GM21390 (cell line): ENCODE measurements at regions not wholly inside any gene's neighbourhood (a gene's known extent, or its start where the extent isn't known, plus 50 kb on each side); places are given as distances from the start of the nearest gene placed in this dataset.
"Not testable (repeated sequence)": the region's sequence is repeated elsewhere in the genome, so short reads cannot be mapped to it uniquely, and the experiment has no call there.

Experiments used
- ATAC-seq: cut with Tn5 transposase; IDR thresholded peaks from one replicate; pipeline ENCODE4 v1.9.1; 2021; ENCODE audit not compliant: unreplicated experiment

DNA sequence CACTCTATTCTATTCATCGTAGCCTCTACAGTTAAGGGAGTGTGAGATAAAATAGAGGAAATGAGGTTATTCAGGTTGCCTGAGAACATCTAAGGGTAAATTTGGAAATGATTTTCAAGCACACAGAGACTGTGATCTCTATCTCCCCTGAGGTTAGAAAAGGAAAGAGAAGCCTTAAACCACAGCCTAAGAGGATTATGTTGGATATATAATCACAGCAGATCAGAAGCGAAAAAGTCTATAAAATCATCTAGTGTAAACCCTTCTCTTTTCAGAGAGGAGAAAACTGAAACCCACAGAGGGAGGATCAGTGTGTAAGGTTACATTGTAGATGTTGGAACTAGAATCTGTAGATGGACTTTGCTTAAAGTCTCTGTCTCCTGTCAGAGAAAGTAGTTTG lies 90.6 kb upstream of the SEMA3E start:
- ATAC-seq = no peak

GRCh38 chr7:83738291-83738835 lies 89.4 kb upstream of the SEMA3E start:
- ATAC-seq = no peak

GRCh38 chr7:83732305-83732704 lies 83.4 kb upstream of the SEMA3E start:
- ATAC-seq = no peak

DNA sequence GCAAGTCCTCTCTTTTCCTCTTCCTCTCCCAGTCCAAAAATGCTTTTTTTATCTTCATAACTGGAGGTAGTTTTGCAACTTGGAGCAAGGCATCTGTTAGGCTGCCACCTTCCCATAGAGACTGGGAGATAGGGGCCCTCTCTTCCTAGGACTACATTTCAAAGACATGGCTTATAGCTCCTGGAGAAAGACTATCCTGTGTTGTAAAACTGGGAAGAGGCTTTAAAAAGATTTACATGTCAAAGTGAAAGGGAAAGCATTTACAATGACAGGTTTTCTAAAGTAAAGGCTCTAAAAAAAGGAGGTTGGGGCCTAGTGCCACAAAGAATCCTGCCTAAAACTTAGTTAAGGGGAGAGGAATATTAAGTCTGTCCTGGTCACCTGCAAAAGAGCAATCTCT lies 82.2 kb upstream of the SEMA3E start:
- ATAC-seq = no peak

GRCh38 chr7:83716923-83717322 lies 68.0 kb upstream of the SEMA3E start:
- not testable (repeated sequence) for ATAC-seq

GRCh38 chr7:83708531-83708930 lies 59.6 kb upstream of the SEMA3E start:
- no peak for ATAC-seq

- ATAC-seq = no peak
These were observed 55.6 kb upstream of the SEMA3E start for GRCh38 chr7:83704564-83704963.

DNA sequence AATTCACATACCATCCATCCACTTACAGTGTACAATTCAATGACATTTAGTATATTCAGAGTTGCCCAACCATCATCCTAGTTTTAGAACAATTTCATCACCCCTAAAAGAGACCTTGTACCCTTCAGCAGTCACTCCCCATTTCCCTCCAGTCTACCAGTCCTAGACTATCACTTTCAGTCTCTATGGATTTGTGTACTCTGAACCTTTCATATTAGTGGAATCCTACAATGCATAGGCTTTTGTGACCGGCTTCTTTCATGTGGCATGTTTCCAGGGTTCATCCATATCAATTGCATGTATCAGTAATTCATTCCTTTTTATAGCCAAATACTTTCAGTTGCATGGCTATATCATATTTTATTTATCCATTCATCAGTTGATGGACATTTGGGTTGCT lies 53.5 kb upstream of the SEMA3E start:
- no peak for ATAC-seq

- ATAC-seq = no peak
These were observed 52.8 kb upstream of the SEMA3E start for GRCh38 chr7:83701736-83702135.
